HepG2 (cell line): ENCODE measurements at regions not wholly inside any gene's neighbourhood (a gene's known extent, or its start where the extent isn't known, plus 50 kb on each side); places are given as distances from the start of the nearest gene placed in this dataset.
A peak's percentile ranks its signal among the peaks of the same experiment; 100 is the strongest.

Experiments used
- ATAC-seq: fragments of 200-7000 bp; cut with Tn5 transposase; 3 replicates; pipeline ENCODE4 v1.9.1; 2020; ENCODE audit warnings: mild to moderate bottlenecking, moderate library complexity
- BruUV-seq: library from RNA; stranded (reverse); fragments of 400-500 nt; replicated peaks from 2 replicates; lab custom pipeline; 2021; lab: Mats Ljungman, UMichigan
- CTCF ChIA-PET: fragments of 300-600 bp; formaldehyde crosslinking; extraction: SDS; loops from one replicate; lab custom pipeline; 2021; ENCODE audit warnings: low total read pairs, inconsistent platforms, low intra/inter-chr PET ratio; lab: Yijun Ruan, JAX
- POLR2A ChIA-PET: fragments of 350-600 bp; sonication (Branson Sonifier 250); formaldehyde crosslinking; loops from one replicate; lab custom pipeline; 2020; ENCODE audit warnings: antibody characterized with exemption, inconsistent platforms; lab: Yijun Ruan, JAX
- DNase-seq: peaks from one replicate; pipeline ENCODE4 v3.0.0-alpha.2; 2015; ENCODE audit warnings: low spot score
- FAIRE-seq: peaks from 3 replicates; lab custom pipeline; 2011; peaks lifted over from hg19 to GRCh38; lab: Jason Lieb, UNC
- H2AFZ ChIP-seq: one replicate; pipeline ENCODE4 v1.6.1; 2011; ENCODE audit warnings: low read length, inconsistent platforms
- H3K27ac ChIP-seq: fragments of 300-600 bp; 3 replicates; pipeline ENCODE4 v1.8.0; 2011; ENCODE audit warnings: mixed run types, mild to moderate bottlenecking, mixed read lengths, low read length, inconsistent platforms; ENCODE audit not compliant: insufficient read depth; ENCODE audit errors: extremely low read length
- H3K27me3 ChIP-seq, 2 experiments: fragments of 200-600 bp in 1 of 2; 2 replicates in 1 of 2; 3 replicates in 1 of 2; pipeline versions ENCODE4 v1.6.0 to v1.8.0; 2011; ENCODE audit warnings: low read length in 2 of 2, mild to moderate bottlenecking in 2 of 2, moderate library complexity in 2 of 2, inconsistent platforms in 1 of 2; ENCODE audit not compliant: insufficient read depth in 2 of 2, control insufficient read depth in 1 of 2
- H3K36me3 ChIP-seq, 2 experiments: fragments of 200-600 bp in 1 of 2; replicated peaks in 1 of 2; 2 replicates in 1 of 2; 3 replicates in 1 of 2; pipeline versions ENCODE4 v1.5.1 to v1.8.0; 2011; ENCODE audit warnings: low read length in 2 of 2, inconsistent platforms in 1 of 2; ENCODE audit not compliant: insufficient read depth in 2 of 2, control insufficient read depth in 1 of 2
- H3K4me1 ChIP-seq: 2 replicates; pipeline ENCODE4 v1.5.1; 2012; ENCODE audit warnings: low read length, inconsistent platforms; ENCODE audit not compliant: insufficient read depth
- H3K4me2 ChIP-seq: 2 replicates; pipeline ENCODE4 v1.6.0; 2011; ENCODE audit warnings: low read depth, low read length, inconsistent platforms
- H3K4me3 ChIP-seq, 3 experiments: fragments of 200-600 bp in 1 of 3; sonication (generic), shearing (Covaris generic) in 1 of 3; replicated peaks in 1 of 3; 2 replicates each; pipeline ENCODE4 v1.5.1; 2011 to 2016; ENCODE audit warnings: low read length in 3 of 3, inconsistent platforms in 2 of 3, low read depth in 2 of 3, mild to moderate bottlenecking in 2 of 3, control low read depth in 1 of 3, mixed read lengths in 1 of 3; ENCODE audit not compliant: insufficient read depth in 1 of 3
- H3K79me2 ChIP-seq: one replicate; pipeline ENCODE4 v1.6.1; 2011; ENCODE audit warnings: low read length, inconsistent platforms; ENCODE audit not compliant: insufficient read depth
- H3K9ac ChIP-seq: 2 replicates; pipeline ENCODE4 v1.6.0; 2011; ENCODE audit warnings: mild to moderate bottlenecking, low read depth, low read length, inconsistent platforms; ENCODE audit not compliant: insufficient read depth
- H3K9me3 ChIP-seq: 2 replicates; pipeline ENCODE4 v1.5.1; 2012; ENCODE audit warnings: mild to moderate bottlenecking, low read length
- H4K20me1 ChIP-seq: 2 replicates; pipeline ENCODE4 v1.6.0; 2011; ENCODE audit warnings: inconsistent platforms, mild to moderate bottlenecking, low read length, moderate library complexity; ENCODE audit not compliant: insufficient read depth
- CBX5 ChIP-seq: sonication (generic); formaldehyde crosslinking; IDR thresholded peaks from 2 replicates; pipeline ENCODE4 v1.4.0; 2020; ENCODE audit warnings: missing genetic modification reagents, borderline replicate concordance
- CEBPB ChIP-seq: IDR thresholded peaks from 2 replicates; pipeline ENCODE4 v1.6.1; 2011; ENCODE audit warnings: low read depth, low read length, improper control_type of control experiment, borderline replicate concordance
- IRF1 ChIP-seq: sonication (generic); formaldehyde crosslinking; IDR thresholded peaks from 2 replicates; pipeline ENCODE4 v1.4.0; 2020; ENCODE audit warnings: low read depth, mild to moderate bottlenecking, missing genetic modification reagents
- MAFF ChIP-seq: IDR thresholded peaks from 2 replicates; pipeline ENCODE4 v1.6.1; 2011; ENCODE audit warnings: low read depth, low read length, improper control_type of control experiment
- MAFK ChIP-seq, 2 experiments: IDR thresholded peaks in 1 of 2; conservative IDR thresholded peaks in 1 of 2; 2 replicates each; pipeline ENCODE4 v1.6.1; 2011; ENCODE audit warnings: improper control_type of control experiment in 2 of 2, low read length in 2 of 2
- MEF2D ChIP-seq: sonication (generic); formaldehyde crosslinking; IDR thresholded peaks from 2 replicates; pipeline ENCODE4 v1.5.1; 2020; ENCODE audit warnings: mild to moderate bottlenecking, missing genetic modification reagents
- MIER3 ChIP-seq: IDR thresholded peaks from 2 replicates; pipeline ENCODE4 v1.6.1; 2016; ENCODE audit warnings: missing compliant biosample characterization, borderline replicate concordance
- STAT5B ChIP-seq: sonication (generic); formaldehyde crosslinking; IDR thresholded peaks from 2 replicates; pipeline ENCODE4 v1.4.0; 2020; ENCODE audit warnings: missing genetic modification reagents
- ZHX1 ChIP-seq: sonication (generic); formaldehyde crosslinking; IDR thresholded peaks from 2 replicates; pipeline ENCODE4 v1.8.1; 2022; ENCODE audit warnings: low read depth, mild to moderate bottlenecking, missing genetic modification reagents
- ZMYM4 ChIP-seq: sonication (generic); formaldehyde crosslinking; IDR thresholded peaks from 2 replicates; pipeline ENCODE4 v1.8.1; 2023; ENCODE audit warnings: mild to moderate bottlenecking, missing genetic modification reagents
- ZNF18 ChIP-seq: sonication (generic); formaldehyde crosslinking; IDR thresholded peaks from 2 replicates; pipeline ENCODE4 v1.8.0; 2022; ENCODE audit warnings: mild to moderate bottlenecking, missing genetic modification reagents; ENCODE audit not compliant: insufficient replicate concordance
- WGBS: methylation state at CpG from one replicate; pipeline ENCODE4 v1.1.6; 2017; ENCODE audit warnings: low lambda C conversion rate; 5-methylcytosine and 5-hydroxymethylcytosine counted together
- in situ Hi-C: cut with HindIII; loops from 2 replicates; pipeline ENCODE4 v1.10.0; 2017; ENCODE audit warnings: low pct_unique_long_range_greater_than_20kb; ENCODE audit not compliant: extremely low pct_ligation_motif_present
- intact Hi-C: fragments of 100-400 bp; cut with micrococcal nuclease; formaldehyde crosslinking; loops from one replicate; pipeline ENCODE4 v1.10.0; 2022; ENCODE audit not compliant: unreplicated experiment

GRCh38 chr6:126939784-126940183 lies 178.7 kb upstream of the RSPO3 start:
- POLR2A ChIA-PET = no interaction called here
- Histone ChIP-seq H3K27me3 (no peaks in the 10 kb centered on the region; a peak in 1 of 5 replicates), H3K4me1 (no peaks in the 10 kb centered on the region), H4K20me1 (no peaks in the 10 kb centered on the region), H3K9me3 (no peaks in the 10 kb centered on the region), H3K36me3 (no peaks in the 10 kb centered on the region), H3K4me2 (no peak overlapping the region), H3K79me2 (no peaks in the 10 kb centered on the region), H3K4me3 (no peak overlapping the region), H2AFZ (no peak overlapping the region), H3K27ac (no peak overlapping the region), H3K9ac (no peak overlapping the region)
- WGBS = 3% methylated on average over 3 of the region's 3 CpGs
- no TSS peak for BruUV-seq
- in situ Hi-C loops (no loop called here), intact Hi-C loops (no loop called here)
- CTCF ChIA-PET = no interaction called here
- TF ChIP-seq MAFF = peak; percentile 59
- TF ChIP-seq MAFK (conservative IDR thresholded peaks at IDR 0.05 in 1 of 2, IDR thresholded peaks at IDR 0.05 in 1 of 2; ENCODE audit: low read length in 2 of 2) = peak; percentile 58 to 75
- no peak for TF ChIP-seq ZMYM4 (CRISPR knock-in tag)
- TF ChIP-seq MIER3 (CRISPR knock-in tag) = no peak
- no peak for TF ChIP-seq MEF2D (CRISPR knock-in tag)
- no peak for DNase-seq
- FAIRE-seq = no peak
- ATAC-seq = no peak

GRCh38 chr6:126941751-126942150 lies 176.7 kb upstream of the RSPO3 start:
- intact Hi-C loops (no loop called here), in situ Hi-C loops (no loop called here)
- no peaks in the 10 kb centered on the region for H3K79me2 ChIP-seq
- no peak overlapping the region for H3K27ac ChIP-seq
- no peaks in the 10 kb centered on the region for H3K9me3 ChIP-seq
- no peaks in the 10 kb centered on the region for H4K20me1 ChIP-seq
- no peaks in the 10 kb centered on the region; a peak in 2 of 5 replicates for H3K27me3 ChIP-seq
- H3K4me2 ChIP-seq = no peak overlapping the region
- H3K36me3 ChIP-seq = no peaks in the 10 kb centered on the region
- ChIA-PET POLR2A (no interaction called here), CTCF (no interaction called here)
- no peak overlapping the region for H2AFZ ChIP-seq
- no peaks in the 10 kb centered on the region for H3K4me1 ChIP-seq
- no peak overlapping the region for H3K4me3 ChIP-seq
- WGBS = 3% methylated on average over 1 of the region's 1 CpG
- ATAC-seq (no peak), DNase-seq (no peak), FAIRE-seq (no peak)
- BruUV-seq = no TSS peak
- no peak overlapping the region for H3K9ac ChIP-seq
- no peak for TF ChIP-seq IRF1 (CRISPR knock-in tag)
- TF ChIP-seq STAT5B (CRISPR knock-in tag) = no peak
- TF ChIP-seq ZNF18 = no peak
- TF ChIP-seq CBX5 (CRISPR knock-in tag) = no peak
- no peak for TF ChIP-seq ZHX1 (CRISPR knock-in tag)
- TF ChIP-seq CEBPB = no peak
